Activated CD4-positive, CD25-positive, alpha-beta regulatory T cell (primary cell): ENCODE measurements at regions not wholly inside any gene's neighbourhood (a gene's known extent, or its start where the extent isn't known, plus 50 kb on each side); places are given as distances from the start of the nearest gene placed in this dataset.
"Not testable (repeated sequence)": the region's sequence is repeated elsewhere in the genome, so short reads cannot be mapped to it uniquely, and the experiment has no call there.

Experiments used
- DNase-seq, 4 experiments: peaks; one replicate each; lab custom pipeline; 2025; lab: John Stamatoyannopoulos, UW

DNA sequence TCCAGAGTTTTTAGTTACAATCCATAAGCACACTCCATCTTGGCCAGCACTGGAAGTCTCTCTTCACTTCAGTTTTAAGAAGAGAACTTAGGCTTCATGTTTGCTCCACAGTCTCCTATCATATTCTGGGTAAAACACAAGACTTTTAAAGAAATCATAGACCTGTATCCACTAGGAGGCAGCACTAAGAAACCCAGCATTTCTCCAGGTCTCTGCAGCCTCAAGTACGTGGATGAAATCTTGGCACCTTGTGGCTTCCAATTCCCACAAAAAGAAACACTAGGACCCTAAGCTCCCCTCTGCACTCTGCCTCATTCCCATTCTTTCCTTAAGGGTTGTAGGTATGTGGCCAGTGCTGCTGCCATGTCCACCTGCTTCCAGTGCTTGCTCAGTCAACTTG is 367.3 kb upstream of the CASK start:
- no peak for DNase-seq

DNA sequence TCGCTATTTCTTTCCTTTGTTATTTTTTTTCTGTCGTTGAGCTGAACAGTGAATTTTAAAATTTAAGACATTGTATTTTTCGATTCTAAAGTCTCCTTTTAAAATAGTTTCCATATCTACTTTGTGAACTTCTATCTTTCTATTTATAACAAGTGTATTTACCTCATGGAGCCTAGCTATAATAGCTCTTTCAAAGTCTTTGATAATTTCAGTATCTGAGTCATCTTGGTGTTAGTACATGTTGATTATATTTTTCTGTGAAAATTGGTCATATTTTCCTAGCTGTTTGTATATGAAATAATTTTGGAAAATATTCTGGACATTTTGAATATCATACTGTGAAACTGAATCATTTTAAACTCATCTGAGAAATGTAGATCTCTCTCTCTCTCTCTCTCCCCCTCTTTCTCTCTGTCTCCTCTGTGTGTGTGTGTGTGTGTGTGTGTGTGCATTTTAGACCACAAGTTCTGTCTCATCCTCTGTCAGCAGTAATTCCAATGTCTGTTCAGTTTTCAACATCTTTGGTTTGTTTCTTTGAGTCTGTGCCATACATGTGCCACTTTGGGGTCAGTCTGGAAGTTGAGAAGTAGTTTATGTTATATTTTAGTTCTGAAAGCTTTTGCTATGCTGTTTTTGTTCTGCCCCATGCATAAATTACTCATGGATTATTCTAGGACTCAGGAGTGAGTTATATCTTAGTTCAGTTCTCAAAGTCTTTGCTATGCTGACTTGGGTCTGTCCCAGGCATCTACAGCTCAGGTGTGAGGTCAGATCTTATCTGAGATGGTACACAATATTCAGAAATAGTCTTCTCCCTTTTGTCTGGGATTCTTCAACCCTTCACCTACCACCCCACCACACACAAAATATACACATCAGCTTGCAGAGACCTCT is 366.4 kb upstream of the CASK start:
- no peak for DNase-seq

DNA sequence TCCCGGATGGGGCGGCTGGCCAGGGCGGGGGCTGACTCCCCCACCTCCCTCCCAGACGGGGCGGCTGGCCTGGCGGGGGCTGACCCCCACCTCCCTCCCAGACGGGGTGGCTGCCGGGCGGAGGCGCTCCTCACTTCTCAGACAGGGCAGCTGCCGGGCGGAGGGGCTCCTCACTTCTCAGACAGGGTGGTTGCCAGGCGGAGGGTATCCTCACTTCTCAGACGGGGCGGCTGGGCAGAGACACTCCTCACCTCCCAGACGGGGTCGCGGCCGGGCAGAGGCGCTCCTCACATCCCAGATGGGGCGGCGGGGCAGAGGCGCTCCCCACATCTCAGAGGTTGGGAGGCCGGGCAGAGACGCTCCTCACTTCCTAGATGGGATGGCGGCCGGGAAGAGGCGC is 362.3 kb upstream of the CASK start:
- DNase-seq = not testable (repeated sequence)

DNA sequence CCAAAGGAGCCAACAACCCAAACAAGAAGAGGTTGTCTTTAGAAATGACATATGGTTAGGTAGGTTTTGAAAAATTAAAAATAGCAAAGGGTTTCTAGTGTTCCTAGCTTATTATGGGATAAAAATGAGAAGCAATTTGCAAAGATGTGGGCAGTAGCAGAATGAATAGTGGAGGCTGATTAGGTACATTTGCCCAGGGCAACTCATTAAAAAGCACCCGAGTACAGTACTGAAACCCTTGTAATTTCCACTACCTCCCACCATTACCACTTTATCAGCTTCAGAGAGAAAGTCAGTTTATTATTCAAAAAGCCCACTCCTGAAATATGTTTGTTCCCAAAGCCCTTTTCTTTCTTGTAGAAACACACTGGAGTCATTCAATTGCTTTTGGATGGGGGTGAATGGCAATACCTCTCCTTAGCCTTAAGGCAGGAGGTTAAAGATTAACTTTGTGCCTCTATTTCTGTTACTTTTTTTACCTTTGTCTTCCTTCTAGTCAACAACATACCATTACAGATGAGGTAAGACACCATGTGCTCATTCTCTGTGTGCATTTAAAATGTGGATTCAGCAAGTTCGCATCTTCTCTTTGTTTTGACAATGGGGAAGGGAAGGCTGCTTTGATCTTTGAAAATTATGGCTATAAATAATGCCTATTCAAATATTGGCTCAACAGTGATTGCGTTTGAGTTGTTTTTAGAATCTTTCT is 353.8 kb upstream of the CASK start:
- no peak for DNase-seq

DNA sequence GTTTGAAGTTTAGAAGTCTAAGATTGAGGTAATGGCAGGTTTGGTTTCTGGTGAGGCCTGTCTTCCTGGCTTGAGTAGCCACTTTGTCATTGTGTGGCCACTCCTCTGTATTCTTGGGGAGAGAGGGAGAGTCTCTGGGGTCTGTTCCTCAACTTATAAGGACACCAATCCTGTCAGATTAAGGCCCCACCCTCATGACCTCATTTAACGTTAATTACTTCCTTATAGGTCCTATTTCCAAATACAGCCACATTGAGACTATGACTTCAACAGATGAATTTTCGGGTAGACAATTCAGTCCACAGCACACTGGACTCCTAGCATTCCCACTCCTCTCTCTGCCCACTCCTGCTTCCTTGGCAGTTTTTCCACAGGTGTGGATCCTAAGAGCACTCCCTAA is 350.8 kb upstream of the CASK start:
- no peak for DNase-seq

GRCh38 chrX:42273387-42273786 is 350.0 kb upstream of the CASK start:
- no peak for DNase-seq

DNA sequence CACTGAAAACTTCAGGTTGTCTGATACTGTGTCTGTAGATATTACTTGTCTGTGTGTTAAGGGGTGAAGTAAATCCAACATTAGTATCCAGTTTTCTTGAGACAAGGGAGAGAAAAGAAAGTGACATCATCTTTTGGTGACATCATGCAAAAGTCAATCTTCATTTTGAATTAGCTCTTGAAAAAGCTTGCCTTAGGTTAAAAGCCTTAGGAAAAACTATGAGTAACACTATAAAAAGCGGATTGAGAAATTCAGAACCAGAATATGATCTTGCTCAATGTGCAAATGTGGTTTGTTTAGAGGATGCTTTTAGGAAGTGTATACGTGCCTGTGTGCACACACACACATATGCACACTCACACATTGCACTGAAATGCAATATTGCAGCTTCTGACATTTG is 345.8 kb upstream of the CASK start:
- DNase-seq = no peak

DNA sequence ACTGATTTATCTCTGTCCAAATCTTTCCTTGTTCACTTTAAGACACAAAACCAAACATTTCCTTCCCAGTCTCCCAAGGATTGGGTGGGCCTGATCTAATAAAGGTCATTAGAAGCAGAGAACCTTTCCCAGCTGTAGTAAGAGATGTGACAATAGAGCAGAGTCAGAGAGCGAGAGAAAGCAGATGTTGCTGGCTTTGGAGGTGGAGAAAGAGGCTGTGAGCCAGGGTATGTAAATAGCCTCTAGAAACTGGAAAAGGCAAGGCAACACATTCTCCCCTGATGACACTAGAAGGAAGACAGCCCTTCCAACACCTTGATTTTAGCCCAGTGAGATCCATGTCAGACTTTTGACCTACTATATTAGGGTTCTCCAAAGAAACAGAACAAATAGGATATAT is 337.5 kb upstream of the CASK start:
- DNase-seq = no peak

- no peak for DNase-seq
Observed at GRCh38 chrX:42248226-42248625, 324.9 kb upstream of the CASK start.

DNA sequence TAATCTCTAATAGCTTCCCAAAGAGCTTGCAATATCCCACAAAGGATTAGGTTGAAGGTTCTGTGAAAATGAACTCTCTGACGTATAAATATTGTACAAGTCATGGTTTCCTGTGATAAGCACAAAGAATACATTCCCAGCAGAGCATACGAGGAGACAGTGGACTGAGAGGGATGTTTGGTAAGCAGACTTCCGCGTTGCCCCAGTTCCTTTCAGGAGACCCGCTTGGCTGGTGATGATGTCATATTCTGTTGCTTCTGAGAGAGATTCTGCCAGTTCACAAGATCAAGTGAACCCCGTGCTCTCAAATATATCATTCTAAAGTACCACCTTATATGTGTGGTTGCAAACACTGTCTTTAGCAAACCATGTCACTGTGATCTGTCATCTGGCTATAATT is 323.9 kb upstream of the CASK start:
- DNase-seq = no peak

DNA sequence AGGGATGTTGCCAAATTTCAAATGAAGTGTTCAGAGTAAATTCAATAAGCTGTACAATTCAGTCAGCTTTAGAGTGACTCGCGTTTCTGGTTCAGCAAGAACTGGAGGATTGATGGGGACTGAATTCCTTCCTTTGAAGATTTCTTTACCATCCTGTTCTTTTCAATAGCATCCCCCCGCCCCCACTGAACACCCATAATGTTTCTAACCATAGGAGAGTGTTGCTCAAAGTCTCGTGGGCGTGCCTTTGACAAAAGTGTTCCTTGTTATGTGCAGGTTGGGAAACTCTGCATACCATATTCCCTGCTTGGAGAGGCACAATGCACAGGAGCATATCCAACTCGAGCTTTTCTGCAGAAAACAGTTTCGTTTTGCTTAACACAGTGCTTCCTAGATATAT is 323.5 kb upstream of the CASK start:
- DNase-seq = no peak

DNA sequence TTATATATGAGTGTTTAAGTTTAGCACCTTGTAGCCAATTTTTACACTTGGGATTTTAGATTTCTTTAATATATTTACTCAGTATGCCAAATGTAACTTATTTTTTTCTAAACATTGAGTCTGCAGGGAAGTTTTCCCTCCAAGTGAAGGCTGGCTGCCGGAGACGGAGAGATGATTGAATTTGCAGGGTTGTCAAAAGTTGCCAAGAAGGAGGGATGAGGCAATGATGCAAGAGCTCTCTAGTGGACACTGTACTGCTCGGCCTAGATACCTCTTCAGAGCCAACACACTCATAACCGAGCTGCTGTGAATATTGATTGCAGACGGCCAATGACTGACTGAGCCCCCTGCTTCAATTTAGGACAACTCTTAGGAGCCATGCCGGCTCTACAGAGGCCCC is 318.6 kb upstream of the CASK start:
- DNase-seq = no peak

- DNase-seq = no peak
Observed at GRCh38 chrX:42241421-42241820, 318.1 kb upstream of the CASK start.

DNA sequence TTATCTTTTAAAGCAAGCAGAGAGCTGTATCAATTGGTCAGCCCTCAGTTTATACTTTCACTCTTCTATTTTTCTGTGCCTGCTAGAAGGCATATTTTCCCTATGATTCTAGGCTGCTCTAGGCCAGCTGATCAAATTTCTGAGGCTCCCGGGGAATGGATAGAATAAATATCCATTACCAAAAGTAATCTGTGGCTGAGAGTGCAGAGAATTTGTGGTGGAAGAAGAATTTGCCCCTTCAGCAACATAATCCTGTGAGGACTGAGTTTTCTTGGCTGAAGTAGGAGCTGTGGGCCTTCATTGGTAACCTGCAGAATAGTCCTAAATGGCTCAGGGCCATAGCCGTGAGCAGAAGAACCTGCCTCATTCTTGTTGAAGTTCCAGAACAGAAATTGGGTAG is 314.6 kb upstream of the CASK start:
- DNase-seq = no peak

- DNase-seq = no peak
Observed at GRCh38 chrX:42229533-42229932, 306.2 kb upstream of the CASK start.

DNA sequence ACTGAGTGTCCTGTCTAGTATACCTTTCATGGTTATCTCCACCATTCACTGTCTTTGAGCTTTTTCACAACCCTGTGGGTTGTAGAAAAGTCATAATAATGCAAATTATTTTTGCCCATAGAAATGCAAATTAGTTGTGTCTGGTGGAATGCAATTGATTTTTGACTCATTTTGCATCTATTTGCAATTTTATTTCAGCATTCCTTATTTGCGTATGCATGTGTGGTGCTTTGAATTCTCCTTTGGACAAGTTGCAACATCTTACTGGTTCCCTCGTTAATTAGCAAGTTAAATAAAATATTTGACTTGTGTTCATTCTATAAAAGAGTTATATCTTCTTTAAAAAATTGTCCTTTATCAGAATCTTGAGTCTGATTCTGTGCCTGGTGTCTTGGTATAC is 297.3 kb upstream of the CASK start:
- no peak for DNase-seq

DNA sequence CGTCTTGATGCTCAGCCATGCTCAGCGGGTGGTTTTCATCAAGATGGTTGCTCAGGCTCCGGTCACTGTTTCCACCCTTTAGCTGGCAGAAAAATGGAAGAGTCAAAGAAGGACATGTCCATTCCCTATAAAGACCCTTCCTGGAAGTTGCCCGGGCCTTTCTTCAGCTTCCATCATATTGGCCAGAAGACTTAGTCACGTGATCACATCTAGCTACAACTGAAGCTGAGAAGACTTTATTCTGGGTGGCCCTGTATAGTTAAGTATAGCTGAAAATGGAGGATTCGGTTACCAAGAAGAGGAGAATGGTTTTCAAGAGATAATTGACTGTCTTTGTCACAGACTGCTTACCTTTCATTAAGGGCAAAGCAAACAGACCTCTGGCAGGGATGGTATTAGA is 296.7 kb upstream of the CASK start:
- no peak for DNase-seq

GRCh38 chrX:42219231-42219630 is 295.9 kb upstream of the CASK start:
- DNase-seq = no peak

DNA sequence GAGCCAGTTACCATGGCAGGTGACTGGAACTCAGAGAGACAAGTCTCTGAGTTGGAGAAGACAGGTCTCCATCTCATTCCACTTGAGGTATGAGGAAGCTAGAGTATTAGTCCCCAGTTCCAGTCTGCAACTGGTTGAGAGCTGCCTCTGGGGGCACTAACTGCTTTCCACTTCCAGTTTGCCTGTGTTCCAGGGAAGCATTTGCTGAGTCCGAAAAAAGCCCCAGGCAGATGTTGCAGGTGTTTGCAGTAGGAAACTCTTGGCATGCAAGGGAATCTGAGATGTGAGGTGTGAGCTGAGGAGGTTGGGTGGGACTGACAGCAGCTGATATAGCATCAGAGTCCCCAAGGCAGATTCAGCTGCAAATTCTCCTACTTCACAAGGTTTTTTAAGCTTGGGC is 272.2 kb upstream of the CASK start:
- DNase-seq = no peak

- DNase-seq = no peak
Observed at GRCh38 chrX:42189576-42189975, 266.2 kb upstream of the CASK start.

GRCh38 chrX:42188730-42189129 is 265.4 kb upstream of the CASK start:
- no peak for DNase-seq

- no peak for DNase-seq
Observed at GRCh38 chrX:42176789-42177188, 253.4 kb upstream of the CASK start.

DNA sequence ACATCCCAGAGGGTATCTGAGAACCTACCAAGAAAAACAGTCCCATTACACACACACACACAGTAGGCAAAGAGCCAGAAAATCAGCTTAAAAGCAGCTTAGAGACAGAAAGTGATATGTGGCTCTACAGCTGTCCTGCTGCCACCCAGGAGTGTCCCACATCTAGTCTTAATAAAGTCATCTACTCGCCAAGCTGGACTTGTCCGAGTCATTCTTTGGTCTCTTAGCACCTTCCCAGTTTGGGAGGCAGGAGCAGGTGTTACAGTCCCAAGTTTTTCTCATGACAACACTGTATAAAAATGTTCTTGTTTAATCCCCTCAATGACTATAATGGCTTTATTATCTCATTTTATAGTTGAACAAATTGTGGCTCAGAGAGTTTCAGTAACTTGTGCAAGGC is 252.5 kb upstream of the CASK start:
- DNase-seq = no peak

- not testable (repeated sequence) for DNase-seq
Observed at GRCh38 chrX:42157923-42158322, 234.6 kb upstream of the CASK start.
